ENCODE measurements at regions not wholly inside any gene's neighbourhood (a gene's known extent, or its start where the extent isn't known, plus 50 kb on each side); places are given as distances from the start of the nearest gene placed in this dataset.
A peak's percentile ranks its signal among the peaks of the same experiment; 100 is the strongest.

DNA sequence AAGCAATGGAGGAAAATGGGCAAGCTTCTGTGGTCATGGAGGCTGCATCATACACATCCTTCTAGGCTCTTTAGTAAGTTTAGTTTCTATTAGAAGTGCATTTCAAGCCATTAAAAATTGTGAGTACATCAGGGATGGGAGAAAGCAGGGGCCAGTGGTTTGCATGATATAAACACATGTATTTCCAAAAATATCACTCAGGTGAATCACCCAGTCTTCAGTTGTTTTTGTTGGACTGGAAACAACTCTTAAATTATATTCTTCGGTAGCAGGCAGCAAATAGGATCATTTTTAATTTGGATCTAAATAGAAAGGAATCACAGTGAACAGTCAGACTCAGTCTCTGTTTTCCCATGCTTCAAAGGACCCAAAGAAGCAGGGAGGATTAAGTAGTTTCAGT, 657.9 kb downstream of the TLR4 start:
- H3K9me3 Mint-ChIP-seq, result peaks cover 14% of the 10 kb centered on the region
- no peak for DNase-seq
- H3K36me3 Mint-ChIP-seq (ENCODE audit: low read depth), result no peaks in the 10 kb centered on the region
- peaks cover 2% of the 10 kb centered on the region for H3K27me3 Mint-ChIP-seq (ENCODE audit: low read depth)
- no peak overlapping the region for H3K27ac Mint-ChIP-seq
- CTCF ChIA-PET, result no interaction called here
- H3K4me3 Mint-ChIP-seq, result no peak overlapping the region
- intact Hi-C loops (cut with micrococcal nuclease), result no loop called here
- H3K4me1 Mint-ChIP-seq (ENCODE audit: low read depth), result no peaks in the 10 kb centered on the region

DNA sequence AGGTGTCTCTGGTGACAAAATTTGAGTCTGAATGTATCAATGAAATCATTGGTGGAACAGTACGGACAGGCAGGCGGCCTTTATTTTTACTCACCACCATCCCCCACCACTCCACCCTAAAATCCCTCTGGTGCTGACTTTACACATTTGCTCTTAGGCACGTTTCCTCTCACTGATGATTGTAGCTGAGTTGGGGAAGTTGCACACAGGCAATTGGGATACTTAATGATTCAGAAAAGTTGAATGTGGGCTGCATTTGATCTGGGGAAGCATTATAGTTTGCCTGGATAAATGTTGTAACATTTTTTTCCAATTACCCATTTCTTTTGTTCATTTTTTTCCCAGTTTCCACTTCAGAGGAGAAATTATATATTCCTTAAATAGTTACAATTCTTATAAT, 658.4 kb downstream of the TLR4 start:
- Mint-ChIP-seq H3K9me3 (peaks cover 14% of the 10 kb centered on the region), H3K4me1 (ENCODE audit: low read depth) (no peaks in the 10 kb centered on the region), H3K27ac (no peak overlapping the region), H3K4me3 (no peak overlapping the region), H3K27me3 (ENCODE audit: low read depth) (peaks cover 2% of the 10 kb centered on the region), H3K36me3 (ENCODE audit: low read depth) (no peaks in the 10 kb centered on the region)
- CTCF ChIA-PET, result no interaction called here
- DNase-seq, result no peak
- intact Hi-C loops (cut with micrococcal nuclease), result no loop called here

DNA sequence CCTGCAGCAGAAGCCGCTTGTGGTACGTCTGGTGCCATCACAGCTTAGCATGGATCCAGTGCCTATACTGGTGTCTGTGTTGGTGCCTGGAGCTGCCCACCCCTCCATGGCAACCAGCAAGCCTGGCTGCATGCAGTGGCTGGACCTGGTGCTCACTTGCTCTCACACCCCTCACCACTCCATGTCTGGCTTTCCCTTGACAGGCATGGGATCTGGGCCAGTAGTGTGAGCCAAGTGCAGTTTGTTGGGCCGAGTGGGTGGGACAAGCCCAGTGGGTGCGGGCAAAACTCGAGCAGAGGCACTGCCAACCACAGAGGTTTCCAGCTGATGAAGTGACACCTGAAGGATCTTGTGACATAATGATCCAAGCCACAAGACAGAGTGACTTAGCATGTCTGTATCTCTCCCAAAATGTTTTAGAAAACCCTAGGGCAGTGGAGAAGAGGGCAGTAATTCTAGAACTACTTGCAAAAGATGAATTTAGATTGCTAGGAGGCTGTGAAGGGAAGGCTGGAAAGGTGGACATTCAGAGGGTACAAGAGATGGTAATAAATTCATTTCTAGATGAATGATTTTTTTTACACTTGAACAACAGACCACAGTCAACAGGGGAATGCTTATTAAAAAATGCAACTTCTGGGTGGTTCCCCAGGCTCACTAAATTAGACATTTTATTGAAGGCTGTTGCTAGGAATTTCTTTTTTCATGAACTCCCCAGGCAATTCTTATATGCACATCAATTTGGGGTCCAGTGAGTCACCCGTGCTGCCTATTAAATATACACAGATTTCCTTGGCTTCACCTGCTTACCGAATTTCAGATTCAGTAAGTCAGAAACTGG, 660.3 kb downstream of the TLR4 start:
- Mint-ChIP-seq H3K4me1 (ENCODE audit: low read depth) (no peaks in the 10 kb centered on the region), H3K36me3 (ENCODE audit: low read depth) (no peaks in the 10 kb centered on the region), H3K27me3 (ENCODE audit: low read depth) (peaks cover 2% of the 10 kb centered on the region), H3K4me3 (no peak overlapping the region), H3K27ac (no peak overlapping the region), H3K9me3 (peaks cover 14% of the 10 kb centered on the region)
- CTCF ChIA-PET, result no interaction called here
- no peak for DNase-seq
- intact Hi-C loops (cut with micrococcal nuclease), result no loop called here

- H3K4me3 Mint-ChIP-seq, result no peak overlapping the region
- no peaks in the 10 kb centered on the region for H3K36me3 Mint-ChIP-seq (ENCODE audit: low read depth)
- peaks cover 14% of the 10 kb centered on the region for H3K9me3 Mint-ChIP-seq
- no peaks in the 10 kb centered on the region for H3K4me1 Mint-ChIP-seq (ENCODE audit: low read depth)
- DNase-seq, result no peak
- peaks cover 2% of the 10 kb centered on the region for H3K27me3 Mint-ChIP-seq (ENCODE audit: low read depth)
- intact Hi-C loops (cut with micrococcal nuclease), result no loop called here
- no peak overlapping the region for H3K27ac Mint-ChIP-seq
- CTCF ChIA-PET, result no interaction called here
These were observed 662.0 kb downstream of the TLR4 start for GRCh38 chr9:118366228-118366627.

DNA sequence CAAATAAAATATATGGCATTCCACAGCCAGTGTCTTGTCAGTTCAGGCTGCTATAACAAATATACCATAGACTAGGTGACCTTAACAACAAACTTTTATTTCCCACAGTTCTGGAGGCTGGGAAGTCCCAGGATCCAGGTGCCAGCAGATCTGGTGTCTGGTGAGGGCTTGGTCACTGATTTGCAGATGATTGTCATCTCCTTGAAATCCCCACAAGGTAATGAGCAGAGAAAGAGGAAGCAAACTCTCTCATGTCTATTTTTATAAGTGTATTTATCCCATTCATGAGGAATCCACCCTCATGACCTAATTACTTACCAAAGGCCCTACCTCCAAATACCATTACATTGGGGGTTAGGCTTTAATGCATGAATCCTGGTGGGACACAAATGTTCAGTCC, 663.2 kb downstream of the TLR4 start:
- DNase-seq, result no peak
- Mint-ChIP-seq H3K27ac (no peak overlapping the region), H3K4me3 (no peak overlapping the region), H3K27me3 (ENCODE audit: low read depth) (peaks cover 2% of the 10 kb centered on the region), H3K4me1 (ENCODE audit: low read depth) (no peaks in the 10 kb centered on the region), H3K36me3 (ENCODE audit: low read depth) (no peaks in the 10 kb centered on the region), H3K9me3 (peaks cover 14% of the 10 kb centered on the region)
- intact Hi-C loops (cut with micrococcal nuclease), result no loop called here
- CTCF ChIA-PET, result no interaction called here

GRCh38 chr9:118384531-118385100, 680.4 kb downstream of the TLR4 start:
- CTCF ChIA-PET, result interaction anchor here (0.8 kb wide), 1 partner anchor 8 kb away, joined by 3 read pairs; no protein-coding TSS in a partner anchor
- Mint-ChIP-seq H3K27ac (no peak overlapping the region), H3K27me3 (ENCODE audit: low read depth) (no peaks in the 10 kb centered on the region), H3K4me3 (no peak overlapping the region), H3K4me1 (ENCODE audit: low read depth) (no peaks in the 10 kb centered on the region), H3K9me3 (peaks cover 1% of the 10 kb centered on the region), H3K36me3 (ENCODE audit: low read depth) (no peaks in the 10 kb centered on the region)
- intact Hi-C loops (cut with micrococcal nuclease), result no loop called here
- DNase-seq, result no peak

GRCh38 chr9:118395415-118395814, 691.2 kb downstream of the TLR4 start:
- Mint-ChIP-seq H3K27ac (no peak overlapping the region), H3K4me3 (no peak overlapping the region), H3K4me1 (ENCODE audit: low read depth) (no peaks in the 10 kb centered on the region), H3K9me3 (peaks cover 6% of the 10 kb centered on the region), H3K36me3 (ENCODE audit: low read depth) (no peaks in the 10 kb centered on the region), H3K27me3 (ENCODE audit: low read depth) (peaks cover 5% of the 10 kb centered on the region)
- DNase-seq, result no peak
- CTCF ChIA-PET, result no interaction called here
- intact Hi-C loops (cut with micrococcal nuclease), result no loop called here

- Mint-ChIP-seq H3K36me3 (ENCODE audit: low read depth) (no peaks in the 10 kb centered on the region), H3K4me1 (ENCODE audit: low read depth) (no peaks in the 10 kb centered on the region), H3K27me3 (ENCODE audit: low read depth) (no peaks in the 10 kb centered on the region), H3K4me3 (no peak overlapping the region), H3K9me3 (no peaks in the 10 kb centered on the region), H3K27ac (no peak overlapping the region)
- DNase-seq, result no peak
- CTCF ChIA-PET, result no interaction called here
- intact Hi-C loops (cut with micrococcal nuclease), result no loop called here
These were observed 697.3 kb downstream of the TLR4 start for GRCh38 chr9:118401546-118401945.

- DNase-seq, result no peak
- Mint-ChIP-seq H3K9me3 (peaks cover 2% of the 10 kb centered on the region), H3K36me3 (ENCODE audit: low read depth) (no peaks in the 10 kb centered on the region), H3K27ac (no peak overlapping the region), H3K27me3 (ENCODE audit: low read depth) (no peaks in the 10 kb centered on the region), H3K4me1 (ENCODE audit: low read depth) (no peaks in the 10 kb centered on the region), H3K4me3 (no peak overlapping the region)
- CTCF ChIA-PET, result no interaction called here
- intact Hi-C loops (cut with micrococcal nuclease), result no loop called here
These were observed 710.5 kb downstream of the TLR4 start for GRCh38 chr9:118414676-118415075.

DNA sequence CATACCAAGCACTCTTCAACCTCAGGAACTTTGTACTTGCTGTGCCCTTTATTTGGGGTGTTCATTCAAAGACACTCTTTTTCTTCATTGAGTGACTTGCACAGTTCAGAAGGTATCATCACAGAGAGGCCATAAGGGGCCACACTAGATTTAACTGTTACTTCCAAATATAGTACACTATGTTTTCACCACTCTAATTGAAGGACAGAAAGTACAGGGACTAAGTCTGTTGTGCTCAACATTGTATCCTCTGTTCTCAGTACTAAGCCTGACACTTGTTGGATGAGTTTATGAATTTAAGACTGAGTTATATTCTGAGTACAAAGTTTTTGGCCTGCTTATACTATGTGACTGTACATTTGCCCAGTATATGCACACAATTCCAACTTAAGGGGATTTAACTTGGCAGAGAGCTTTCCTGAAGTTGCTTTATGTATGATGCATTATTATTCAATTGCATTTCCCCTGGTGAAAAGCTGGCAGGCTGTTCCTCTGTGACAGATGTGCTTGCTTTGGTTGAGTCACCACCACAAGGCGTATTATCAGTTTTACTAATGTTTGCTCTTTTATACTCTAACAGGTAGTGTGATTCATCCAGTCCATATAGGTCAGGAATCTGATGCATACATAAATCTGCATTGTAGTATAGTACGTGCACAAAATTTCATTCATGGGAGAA, 714.8 kb downstream of the TLR4 start:
- H3K36me3 Mint-ChIP-seq (ENCODE audit: low read depth), result no peaks in the 10 kb centered on the region
- H3K27ac Mint-ChIP-seq, result no peak overlapping the region
- H3K4me3 Mint-ChIP-seq, result no peak overlapping the region
- peaks cover 2% of the 10 kb centered on the region for H3K9me3 Mint-ChIP-seq
- H3K27me3 Mint-ChIP-seq (ENCODE audit: low read depth), result no peaks in the 10 kb centered on the region
- DNase-seq, result peak; percentile 4
- no peaks in the 10 kb centered on the region for H3K4me1 Mint-ChIP-seq (ENCODE audit: low read depth)
- CTCF ChIA-PET, result no interaction called here
- intact Hi-C loops (cut with micrococcal nuclease), result no loop called here

GRCh38 chr9:118419676-118420075, 715.5 kb downstream of the TLR4 start:
- peaks cover 2% of the 10 kb centered on the region for H3K9me3 Mint-ChIP-seq
- DNase-seq, result no peak
- no peak overlapping the region for H3K4me3 Mint-ChIP-seq
- no peaks in the 10 kb centered on the region for H3K27me3 Mint-ChIP-seq (ENCODE audit: low read depth)
- CTCF ChIA-PET, result no interaction called here
- intact Hi-C loops (cut with micrococcal nuclease), result no loop called here
- H3K36me3 Mint-ChIP-seq (ENCODE audit: low read depth), result no peaks in the 10 kb centered on the region
- H3K27ac Mint-ChIP-seq, result no peak overlapping the region
- H3K4me1 Mint-ChIP-seq (ENCODE audit: low read depth), result no peaks in the 10 kb centered on the region

DNA sequence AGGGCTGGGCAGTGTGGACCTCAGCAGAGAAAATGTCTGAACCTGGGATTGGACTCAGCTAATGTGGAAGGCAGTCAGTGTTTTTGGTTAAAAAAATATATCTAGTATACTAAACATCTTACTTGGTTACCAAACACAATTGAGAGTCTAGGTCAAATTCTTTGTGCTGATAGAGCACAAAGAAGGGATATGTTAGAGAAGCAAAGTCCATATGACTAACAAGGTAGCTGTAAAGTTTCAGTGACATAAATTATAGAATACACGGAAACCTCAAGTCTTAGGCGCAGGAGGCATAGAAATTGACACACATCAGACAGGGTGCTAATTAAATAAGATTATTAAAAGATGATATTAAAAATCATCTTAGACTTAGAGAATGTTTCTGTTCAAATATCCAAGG, 718.3 kb downstream of the TLR4 start:
- H3K4me3 Mint-ChIP-seq, result no peak overlapping the region
- intact Hi-C loops (cut with micrococcal nuclease), result no loop called here
- H3K27me3 Mint-ChIP-seq (ENCODE audit: low read depth), result no peaks in the 10 kb centered on the region
- peaks cover 1% of the 10 kb centered on the region for H3K9me3 Mint-ChIP-seq
- DNase-seq, result no peak
- no peak overlapping the region for H3K27ac Mint-ChIP-seq
- H3K4me1 Mint-ChIP-seq (ENCODE audit: low read depth), result no peaks in the 10 kb centered on the region
- no peaks in the 10 kb centered on the region for H3K36me3 Mint-ChIP-seq (ENCODE audit: low read depth)
- CTCF ChIA-PET, result no interaction called here

DNA sequence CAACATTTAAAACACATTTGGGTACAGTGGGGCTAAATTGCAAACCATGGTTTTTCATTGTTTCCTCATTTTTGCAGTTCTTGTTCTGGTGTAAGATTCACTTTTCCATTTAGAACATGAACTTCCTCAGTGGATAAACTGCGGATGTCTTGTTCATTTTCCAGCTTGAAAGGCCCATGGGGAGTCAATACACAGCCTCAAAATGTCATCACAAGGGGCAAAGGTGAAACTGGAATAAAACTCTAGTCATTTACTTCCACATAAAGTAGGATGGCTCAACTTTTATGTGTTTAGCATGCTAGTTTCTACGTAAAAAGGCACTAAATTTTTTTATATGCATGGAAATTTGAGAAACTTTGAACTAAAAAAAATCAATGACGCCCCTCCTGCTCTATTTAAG, 718.8 kb downstream of the TLR4 start:
- H3K4me1 Mint-ChIP-seq (ENCODE audit: low read depth), result no peaks in the 10 kb centered on the region
- no peak overlapping the region for H3K27ac Mint-ChIP-seq
- no peaks in the 10 kb centered on the region for H3K9me3 Mint-ChIP-seq
- no peaks in the 10 kb centered on the region for H3K27me3 Mint-ChIP-seq (ENCODE audit: low read depth)
- intact Hi-C loops (cut with micrococcal nuclease), result no loop called here
- H3K36me3 Mint-ChIP-seq (ENCODE audit: low read depth), result no peaks in the 10 kb centered on the region
- H3K4me3 Mint-ChIP-seq, result no peak overlapping the region
- DNase-seq, result no peak
- CTCF ChIA-PET, result no interaction called here

All from activated naive CD4-positive, alpha-beta T cell treated with anti-CD3 and anti-CD28 coated beads for 36 hours (primary cell).